K562 (cell line): ENCODE measurements at regions not wholly inside any gene's neighbourhood (a gene's known extent, or its start where the extent isn't known, plus 50 kb on each side); places are given as distances from the start of the nearest gene placed in this dataset.

Experiments
- ATF7 ChIP-seq: fragments of 450-650 bp; IDR thresholded peaks from 2 replicates; pipeline ENCODE4 v1.7.1; 2014; ENCODE audit warnings: mild to moderate bottlenecking, moderate library complexity
- CGGBP1 ChIP-seq: fragments of 250-450 bp; sonication (Bioruptor Pico); IDR thresholded peaks from 2 replicates; pipeline ENCODE4 v1.9.0; 2021; ENCODE audit warnings: mild to moderate bottlenecking
- CREM ChIP-seq: IDR thresholded peaks from 2 replicates; pipeline ENCODE4 v1.6.1; 2014; ENCODE audit warnings: antibody characterized with exemption, low read depth
- ELF2 ChIP-seq: fragments of 250-450 bp; sonication (Bioruptor Pico); IDR thresholded peaks from 2 replicates; pipeline ENCODE4 v1.5.0; 2021; ENCODE audit warnings: mild to moderate bottlenecking
- ETV1 ChIP-seq: fragments of 450-650 bp; conservative IDR thresholded peaks from 2 replicates; pipeline ENCODE4 v1.6.1; 2016; ENCODE audit warnings: missing genetic modification characterization, control low read depth, low read depth, missing compliant biosample characterization
- HDAC8 ChIP-seq: fragments of 450-650 bp; IDR thresholded peaks from 2 replicates; pipeline ENCODE4 v1.6.1; 2016; ENCODE audit warnings: mild to moderate bottlenecking, missing genetic modification characterization, moderate library complexity, missing compliant biosample characterization
- HDGF ChIP-seq: fragments of 450-650 bp; IDR thresholded peaks from 2 replicates; pipeline ENCODE4 v1.6.1; 2016
- HMG20B ChIP-seq: fragments of 250-450 bp; sonication (Bioruptor Pico); IDR thresholded peaks from 2 replicates; pipeline ENCODE4 v1.5.0; 2021; ENCODE audit warnings: mild to moderate bottlenecking
- HNRNPH1 ChIP-seq: fragments of 200-400 bp; formaldehyde crosslinking; optimal IDR thresholded peaks from 2 replicates; pipeline ENCODE3; 2017; ENCODE audit warnings: low read depth, mild to moderate bottlenecking, low read length, moderate library complexity
- KHSRP ChIP-seq: fragments of 450-650 bp; IDR thresholded peaks from 2 replicates; pipeline ENCODE4 v1.6.1; 2017
- KLF10 ChIP-seq: fragments of 250-450 bp; sonication (Bioruptor Pico); IDR thresholded peaks from 2 replicates; pipeline ENCODE4 v1.6.1; 2021; ENCODE audit warnings: matching md5 sums
- KLF6 ChIP-seq: fragments of 250-450 bp; sonication (Bioruptor Pico); IDR thresholded peaks from 2 replicates; pipeline ENCODE4 v1.4.0; 2020; ENCODE audit warnings: mild to moderate bottlenecking, moderate library complexity, borderline replicate concordance
- LCOR ChIP-seq: sonication (generic); formaldehyde crosslinking; IDR thresholded peaks from 2 replicates; pipeline ENCODE4 v1.8.0; 2022; ENCODE audit warnings: mild to moderate bottlenecking, missing genetic modification reagents
- MBD2 ChIP-seq: sonication (generic); IDR thresholded peaks from 2 replicates; pipeline ENCODE4 v1.6.1; 2016; ENCODE audit warnings: low read depth, borderline replicate concordance
- NFYB ChIP-seq: IDR thresholded peaks from 2 replicates; pipeline ENCODE4 v1.6.1; 2011; ENCODE audit warnings: mild to moderate bottlenecking, moderate library complexity; ENCODE audit not compliant: insufficient read length; ENCODE audit errors: extremely low read depth
- NR2C2 ChIP-seq, 2 experiments: fragments of 200-800 bp in 1 of 2; sonication (Bioruptor generic) in 1 of 2; sonication (generic) in 1 of 2; formaldehyde crosslinking in 1 of 2; IDR thresholded peaks; 2 replicates each; pipeline versions ENCODE4 v1.6.1 to v1.8.0; 2016 to 2022; ENCODE audit warnings: mild to moderate bottlenecking in 1 of 2, missing compliant biosample characterization in 1 of 2, missing genetic modification characterization in 1 of 2, missing genetic modification reagents in 1 of 2
- PHB ChIP-seq: fragments of 250-450 bp; sonication (Bioruptor Pico); IDR thresholded peaks from 2 replicates; pipeline ENCODE4 v1.5.0; 2021
- PML ChIP-seq: IDR thresholded peaks from 2 replicates; pipeline ENCODE4 v1.6.1; 2012; ENCODE audit warnings: low read length, inconsistent platforms
- SAFB ChIP-seq: fragments of 200-400 bp; formaldehyde crosslinking; IDR thresholded peaks from 2 replicates; pipeline ENCODE4 v1.6.1; 2017; ENCODE audit warnings: low read depth, low read length, borderline replicate concordance
- SMARCC2 ChIP-seq: fragments of 450-650 bp; IDR thresholded peaks from 2 replicates; pipeline ENCODE4 v1.6.1; 2017; ENCODE audit warnings: antibody characterized with exemption, moderate library complexity, mild to moderate bottlenecking, low read depth
- ZBTB11 ChIP-seq, 3 experiments: fragments of 200-800 bp in 1 of 3; fragments of 250-450 bp in 1 of 3; fragments of 450-650 bp in 1 of 3; sonication (Bioruptor Pico) in 1 of 3; sonication (Bioruptor generic) in 1 of 3; formaldehyde crosslinking in 1 of 3; IDR thresholded peaks; 2 replicates each; pipeline versions ENCODE4 v1.6.1 to v1.8.0; 2016 to 2022; ENCODE audit warnings: mild to moderate bottlenecking in 2 of 3, missing genetic modification characterization in 2 of 3, missing compliant biosample characterization in 1 of 3, moderate library complexity in 1 of 3
- ZFX ChIP-seq: sonication (generic); formaldehyde crosslinking; IDR thresholded peaks from 2 replicates; pipeline ENCODE4 v1.8.0; 2022; ENCODE audit warnings: mild to moderate bottlenecking, missing genetic modification reagents, moderate library complexity
- ZNF133 ChIP-seq: fragments of 250-450 bp; sonication (Bioruptor Pico); IDR thresholded peaks from 2 replicates; pipeline ENCODE4 v1.4.0; 2020; ENCODE audit warnings: mild to moderate bottlenecking
- ZNF280A ChIP-seq: fragments of 450-650 bp; IDR thresholded peaks from 2 replicates; pipeline ENCODE4 v1.6.1; 2018; ENCODE audit warnings: mild to moderate bottlenecking, low read depth; ENCODE audit not compliant: partially characterized antibody
- ZNF644 ChIP-seq: fragments of 200-800 bp; sonication (Bioruptor generic); IDR thresholded peaks from 2 replicates; pipeline ENCODE4 v1.6.1; 2016; ENCODE audit warnings: low read depth, missing genetic modification characterization, missing compliant biosample characterization
- ZNF76 ChIP-seq: fragments of 250-450 bp; sonication (Bioruptor Pico); IDR thresholded peaks from 2 replicates; pipeline ENCODE4 v1.4.0; 2020; ENCODE audit warnings: mild to moderate bottlenecking, moderate library complexity, borderline replicate concordance

- TF ChIP-seq ZBTB11 (CRISPR knock-in tag; IDR thresholded peaks at IDR 0.05) (peak in 1 of 3 experiments; percentile 64; a peak in 2 of 6 replicates), ATF7 (peak; percentile 89), KHSRP (no peak), ZNF76 (CRISPR knock-in tag) (no peak), HDAC8 (tag) (no peak), ZNF133 (CRISPR knock-in tag) (no peak), HMG20B (CRISPR knock-in tag) (no peak), ELF2 (CRISPR knock-in tag) (no peak), ETV1 (tag) (peak; percentile 41), HNRNPH1 (no peak), NFYB (no peak), SAFB (no peak), NR2C2 (CRISPR knock-in tag; IDR thresholded peaks at IDR 0.05) (no peak), NR2C2 (tag; IDR thresholded peaks at IDR 0.05) (peak; percentile 85), KLF6 (CRISPR knock-in tag) (no peak), CGGBP1 (CRISPR knock-in tag) (no peak), KLF10 (CRISPR knock-in tag) (no peak), HDGF (no peak), ZNF644 (tag) (no peak), CREM (peak; percentile 36), PML (no peak), LCOR (CRISPR knock-in tag) (no peak), SMARCC2 (no peak), PHB (CRISPR knock-in tag) (no peak), ZFX (CRISPR knock-in tag) (no peak), MBD2 (no peak), ZNF280A (no peak)
Measured at GRCh38 chr20:53763707-53764414, 170.2 kb upstream of the ZNF217 start (continued).
